WTC11 (cell line): ENCODE measurements at regions not wholly inside any gene's neighbourhood (a gene's known extent, or its start where the extent isn't known, plus 50 kb on each side); places are given as distances from the start of the nearest gene placed in this dataset.

Experiments used
- ATAC-seq: fragments of 200-7000 bp; cut with Tn5 transposase; 2 replicates; pipeline ENCODE4 v1.10.0; 2021; ENCODE audit warnings: mild to moderate bottlenecking, moderate library complexity
- CTCF ChIA-PET: fragments of 300-600 bp; sonication (Branson Sonifier 250); formaldehyde crosslinking; loops from one replicate; lab custom pipeline; 2021; ENCODE audit warnings: antibody characterized with exemption; lab: Charles Lee
- POLR2A ChIA-PET: fragments of 350-600 bp; sonication (Branson Sonifier 250); formaldehyde crosslinking; loops from one replicate; lab custom pipeline; 2021; ENCODE audit warnings: antibody characterized with exemption; lab: Charles Lee
- DNase-seq: peaks from one replicate; pipeline ENCODE4 v3.0.0; 2021; ENCODE audit warnings: low spot score
- H3K27ac Mint-ChIP-seq: 2 replicates; pipeline ENCODE4 v1.8.0; 2021; ENCODE audit warnings: mixed read lengths
- H3K27me3 Mint-ChIP-seq: 2 replicates; pipeline ENCODE4 v1.8.0; 2021; ENCODE audit warnings: low read depth, mild to moderate bottlenecking, moderate library complexity, mixed read lengths
- H3K36me3 Mint-ChIP-seq: 2 replicates; pipeline ENCODE4 v1.8.0; 2021; ENCODE audit warnings: mixed read lengths
- H3K4me1 Mint-ChIP-seq: 2 replicates; pipeline ENCODE4 v1.8.0; 2022; ENCODE audit warnings: mixed read lengths
- H3K4me3 Mint-ChIP-seq: 2 replicates; pipeline ENCODE4 v1.8.0; 2021; ENCODE audit warnings: mild to moderate bottlenecking, moderate library complexity, mixed read lengths
- H3K9me3 Mint-ChIP-seq: 2 replicates; pipeline ENCODE4 v1.8.0; 2021; ENCODE audit warnings: mixed read lengths
- AFF4 ChIP-seq: sonication (generic); formaldehyde crosslinking; IDR thresholded peaks from 2 replicates; pipeline ENCODE4 v1.8.1; 2023; ENCODE audit warnings: mild to moderate bottlenecking, missing genetic modification reagents, borderline replicate concordance
- ATF3 ChIP-seq: sonication (generic); formaldehyde crosslinking; conservative IDR thresholded peaks from 2 replicates; pipeline ENCODE4 v1.8.1; 2022; ENCODE audit warnings: mild to moderate bottlenecking, missing genetic modification reagents
- ATF6 ChIP-seq: sonication (generic); formaldehyde crosslinking; IDR thresholded peaks from 2 replicates; pipeline ENCODE4 v1.8.1; 2023; ENCODE audit warnings: mild to moderate bottlenecking, missing genetic modification reagents
- ETV6 ChIP-seq: sonication (generic); formaldehyde crosslinking; IDR thresholded peaks from 2 replicates; pipeline ENCODE4 v1.8.1; 2022; ENCODE audit warnings: mild to moderate bottlenecking, missing genetic modification reagents
- GRHL2 ChIP-seq: fragments of 250-450 bp; sonication (Bioruptor Pico); IDR thresholded peaks from 2 replicates; pipeline ENCODE4 v1.8.0; 2022; ENCODE audit warnings: mild to moderate bottlenecking, moderate library complexity; ENCODE audit not compliant: insufficient replicate concordance, severe bottlenecking
- JAZF1 ChIP-seq: fragments of 250-450 bp; sonication (Bioruptor Pico); IDR thresholded peaks from 2 replicates; pipeline ENCODE4 v1.9.0; 2021; ENCODE audit warnings: moderate library complexity, mild to moderate bottlenecking, inconsistent platforms
- MXD4 ChIP-seq: fragments of 250-450 bp; sonication (Bioruptor Pico); IDR thresholded peaks from 2 replicates; pipeline ENCODE4 v1.8.0; 2021; ENCODE audit warnings: mild to moderate bottlenecking, moderate library complexity, borderline replicate concordance
- NFATC4 ChIP-seq: fragments of 250-450 bp; sonication (Bioruptor Pico); IDR thresholded peaks from 2 replicates; pipeline ENCODE4 v1.9.0; 2021; ENCODE audit warnings: mild to moderate bottlenecking
- NFE2L1 ChIP-seq: sonication (generic); formaldehyde crosslinking; IDR thresholded peaks from 2 replicates; pipeline ENCODE4 v1.8.1; 2023; ENCODE audit warnings: missing genetic modification reagents
- NR2C2 ChIP-seq: sonication (generic); formaldehyde crosslinking; IDR thresholded peaks from 2 replicates; pipeline ENCODE4 v1.8.0; 2022; ENCODE audit warnings: mild to moderate bottlenecking, missing genetic modification reagents
- RELA ChIP-seq: sonication (generic); formaldehyde crosslinking; IDR thresholded peaks from 2 replicates; pipeline ENCODE4 v1.8.1; 2022; ENCODE audit warnings: missing genetic modification reagents, mild to moderate bottlenecking, borderline replicate concordance
- SMAD4 ChIP-seq: sonication (generic); formaldehyde crosslinking; IDR thresholded peaks from 2 replicates; pipeline ENCODE4 v1.8.0; 2022; ENCODE audit warnings: mild to moderate bottlenecking, missing genetic modification reagents
- SOX15 ChIP-seq: fragments of 250-450 bp; sonication (Bioruptor Pico); IDR thresholded peaks from 2 replicates; pipeline ENCODE4 v1.9.0; 2021; ENCODE audit warnings: mild to moderate bottlenecking
- SP1 ChIP-seq: sonication (generic); formaldehyde crosslinking; conservative IDR thresholded peaks from 2 replicates; pipeline ENCODE4 v1.8.1; 2022; ENCODE audit warnings: missing genetic modification reagents
- STAT6 ChIP-seq: sonication (generic); formaldehyde crosslinking; conservative IDR thresholded peaks from 2 replicates; pipeline ENCODE4 v1.8.1; 2023; ENCODE audit warnings: mild to moderate bottlenecking, low read depth, missing genetic modification reagents, moderate library complexity
- ZMAT4 ChIP-seq: fragments of 250-450 bp; sonication (Bioruptor Pico); IDR thresholded peaks from 2 replicates; pipeline ENCODE4 v1.9.0; 2021; ENCODE audit warnings: mild to moderate bottlenecking
- ZNF138 ChIP-seq: sonication (generic); formaldehyde crosslinking; conservative IDR thresholded peaks from 2 replicates; pipeline ENCODE4 v1.8.1; 2022; ENCODE audit warnings: mild to moderate bottlenecking, moderate library complexity, missing genetic modification reagents
- ZNF317 ChIP-seq: sonication (generic); formaldehyde crosslinking; IDR thresholded peaks from 2 replicates; pipeline ENCODE4 v1.8.1; 2023; ENCODE audit warnings: low read depth, mild to moderate bottlenecking, moderate library complexity, missing genetic modification reagents, borderline replicate concordance
- ZNF396 ChIP-seq: fragments of 250-450 bp; sonication (Bioruptor Pico); IDR thresholded peaks from 2 replicates; pipeline ENCODE4 v1.8.0; 2021; ENCODE audit warnings: mild to moderate bottlenecking, moderate library complexity, borderline replicate concordance
- ZNF671 ChIP-seq: fragments of 250-450 bp; sonication (Bioruptor Pico); IDR thresholded peaks from 2 replicates; pipeline ENCODE4 v1.8.0; 2021; ENCODE audit warnings: mild to moderate bottlenecking

- TF ChIP-seq STAT6 (no peak), ATF6 (no peak), JAZF1 (CRISPR knock-in tag) (no peak), ZNF671 (CRISPR knock-in tag) (no peak), ZNF396 (no peak), MXD4 (CRISPR knock-in tag) (no peak), NFATC4 (CRISPR knock-in tag) (no peak)
Measured at GRCh38 chr1:182185842-182186756, 124.6 kb upstream of the ZNF648 start (continued).

- ATAC-seq (no peak), DNase-seq (no peak)
- CTCF ChIA-PET = interaction anchor here (0.5 kb wide), 1 partner anchor 721 kb away, joined by 4 read pairs; no protein-coding TSS in a partner anchor
- POLR2A ChIA-PET = no interaction called here
- Mint-ChIP-seq H3K4me1 (no peaks in the 10 kb centered on the region), H3K36me3 (no peaks in the 10 kb centered on the region), H3K27me3 (no peaks in the 10 kb centered on the region)
- no peak for TF ChIP-seq SMAD4 (CRISPR knock-in tag)
- TF ChIP-seq SP1 (CRISPR knock-in tag) = no peak
- no peak for TF ChIP-seq ETV6
- no peak for TF ChIP-seq MXD4 (CRISPR knock-in tag)
- no peak for TF ChIP-seq SOX15
- no peak for TF ChIP-seq ZNF317 (CRISPR knock-in tag)
- TF ChIP-seq ATF3 = no peak
- no peak for TF ChIP-seq ATF6
- TF ChIP-seq RELA (CRISPR knock-in tag) = no peak
- TF ChIP-seq, all 79 proteins: peak for 0
- peaks cover 6% of the 10 kb centered on the region; the same call in 1 of the 2 replicates for H3K9me3 Mint-ChIP-seq
- no peak overlapping the region for H3K27ac Mint-ChIP-seq
- no peak overlapping the region for H3K4me3 Mint-ChIP-seq
Measured at GRCh38 chr1:182185136-182185535, 123.6 kb upstream of the ZNF648 start.

- no peak for DNase-seq
- no peak for ATAC-seq
- Mint-ChIP-seq H3K4me1 (no peaks in the 10 kb centered on the region), H3K27ac (no peak overlapping the region), H3K4me3 (no peak overlapping the region), H3K36me3 (no peaks in the 10 kb centered on the region), H3K27me3 (no peaks in the 10 kb centered on the region), H3K9me3 (no peaks in the 10 kb centered on the region)
- ChIA-PET CTCF (interaction anchor here (0.6 to 1.4 kb wide), 4 partner anchors 14 to 102 kb away, joined by 3 to 4 read pairs (median 4); no protein-coding TSS in a partner anchor), POLR2A (no interaction called here)
- TF ChIP-seq JAZF1 (CRISPR knock-in tag) (no peak), SP1 (CRISPR knock-in tag) (no peak), NR2C2 (no peak), ZNF671 (CRISPR knock-in tag) (no peak), AFF4 (CRISPR knock-in tag) (no peak), RELA (CRISPR knock-in tag) (no peak), NFE2L1 (no peak), GRHL2 (CRISPR knock-in tag) (no peak), ZMAT4 (CRISPR knock-in tag) (no peak), ZNF138 (CRISPR knock-in tag) (no peak)
Measured at GRCh38 chr1:182183606-182184005, 122.1 kb upstream of the ZNF648 start.
